K562 (cell line): ENCODE measurements at regions not wholly inside any gene's neighbourhood (a gene's known extent, or its start where the extent isn't known, plus 50 kb on each side); places are given as distances from the start of the nearest gene placed in this dataset.
A peak's percentile ranks its signal among the peaks of the same experiment; 100 is the strongest.

Experiments used
- JUND ChIP-seq, 2 experiments: IDR thresholded peaks; 2 replicates in 1 of 2; 3 replicates in 1 of 2; pipeline ENCODE4 v1.6.1; 2011; ENCODE audit warnings: borderline replicate concordance in 2 of 2, low read depth in 2 of 2, low read length in 2 of 2, improper control_type of control experiment in 1 of 2, missing biosample characterization in 1 of 2, missing genetic modification characterization in 1 of 2, missing genetic modification reagents in 1 of 2
- KAT8 ChIP-seq: fragments of 450-650 bp; IDR thresholded peaks from 2 replicates; pipeline ENCODE4 v1.6.1; 2016; ENCODE audit warnings: low read depth, mild to moderate bottlenecking
- SMARCC2 ChIP-seq: fragments of 450-650 bp; IDR thresholded peaks from 2 replicates; pipeline ENCODE4 v1.6.1; 2017; ENCODE audit warnings: antibody characterized with exemption, moderate library complexity, mild to moderate bottlenecking, low read depth
- ZBED1 ChIP-seq: IDR thresholded peaks from 2 replicates; pipeline ENCODE4 v1.6.1; 2014
- TF ChIP-seq, protein P1 (sequence below): sonication (generic); formaldehyde crosslinking; IDR thresholded peaks from 2 replicates; pipeline ENCODE4 v1.8.0; 2023; ENCODE audit warnings: mild to moderate bottlenecking, missing genetic modification reagents

DNA sequence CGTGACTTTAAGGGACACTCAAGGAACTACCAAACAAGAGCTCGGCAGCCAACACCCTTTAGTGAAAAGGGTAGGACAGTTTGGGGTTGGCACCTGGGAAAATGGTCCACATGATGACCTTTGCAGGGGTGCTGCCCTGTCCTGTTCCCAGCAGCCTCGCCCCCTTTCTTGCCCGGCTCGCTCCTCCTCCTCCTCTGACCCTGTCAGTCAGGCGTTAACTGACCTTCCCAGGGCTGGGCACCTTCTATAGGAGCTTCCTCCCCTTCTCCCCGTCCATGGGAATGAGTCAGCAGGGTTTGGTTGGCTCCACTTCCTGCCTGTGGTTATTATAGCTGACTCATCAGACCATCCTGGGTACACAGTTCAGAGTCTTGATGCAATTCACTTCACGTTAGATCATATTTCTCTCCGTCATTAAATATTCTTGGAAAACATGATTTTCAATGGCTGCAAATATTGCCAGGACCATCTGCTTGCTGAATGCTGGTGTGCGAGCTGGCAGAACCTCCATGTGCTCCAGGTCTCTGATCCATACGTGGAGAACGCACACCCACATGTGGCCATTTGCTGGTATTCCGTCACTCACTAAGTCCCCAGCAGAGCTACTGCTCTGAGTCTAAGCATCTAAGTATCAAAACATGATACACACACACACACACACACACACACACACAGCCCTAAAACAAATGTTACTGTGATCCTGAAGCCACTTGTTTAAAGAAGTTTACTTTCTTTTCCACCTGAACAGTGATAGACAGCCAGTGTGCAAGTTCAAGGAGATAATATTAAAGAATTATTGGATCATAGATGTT is 185.0 kb downstream of the ANAPC1 start (continued):
- peak; percentile 92 for TF ChIP-seq SMARCC2
- TF ChIP-seq ZBED1: no peak
- peak; percentile 97 for TF ChIP-seq JUND (IDR thresholded peaks at IDR 0.05; ENCODE audit: borderline replicate concordance, low read depth, low read length)
- TF ChIP-seq JUND (tag; IDR thresholded peaks at IDR 0.05; ENCODE audit: borderline replicate concordance, low read depth, low read length): peak; percentile 98
- no peak for TF ChIP-seq KAT8
- TF ChIP-seq, protein P1, sequence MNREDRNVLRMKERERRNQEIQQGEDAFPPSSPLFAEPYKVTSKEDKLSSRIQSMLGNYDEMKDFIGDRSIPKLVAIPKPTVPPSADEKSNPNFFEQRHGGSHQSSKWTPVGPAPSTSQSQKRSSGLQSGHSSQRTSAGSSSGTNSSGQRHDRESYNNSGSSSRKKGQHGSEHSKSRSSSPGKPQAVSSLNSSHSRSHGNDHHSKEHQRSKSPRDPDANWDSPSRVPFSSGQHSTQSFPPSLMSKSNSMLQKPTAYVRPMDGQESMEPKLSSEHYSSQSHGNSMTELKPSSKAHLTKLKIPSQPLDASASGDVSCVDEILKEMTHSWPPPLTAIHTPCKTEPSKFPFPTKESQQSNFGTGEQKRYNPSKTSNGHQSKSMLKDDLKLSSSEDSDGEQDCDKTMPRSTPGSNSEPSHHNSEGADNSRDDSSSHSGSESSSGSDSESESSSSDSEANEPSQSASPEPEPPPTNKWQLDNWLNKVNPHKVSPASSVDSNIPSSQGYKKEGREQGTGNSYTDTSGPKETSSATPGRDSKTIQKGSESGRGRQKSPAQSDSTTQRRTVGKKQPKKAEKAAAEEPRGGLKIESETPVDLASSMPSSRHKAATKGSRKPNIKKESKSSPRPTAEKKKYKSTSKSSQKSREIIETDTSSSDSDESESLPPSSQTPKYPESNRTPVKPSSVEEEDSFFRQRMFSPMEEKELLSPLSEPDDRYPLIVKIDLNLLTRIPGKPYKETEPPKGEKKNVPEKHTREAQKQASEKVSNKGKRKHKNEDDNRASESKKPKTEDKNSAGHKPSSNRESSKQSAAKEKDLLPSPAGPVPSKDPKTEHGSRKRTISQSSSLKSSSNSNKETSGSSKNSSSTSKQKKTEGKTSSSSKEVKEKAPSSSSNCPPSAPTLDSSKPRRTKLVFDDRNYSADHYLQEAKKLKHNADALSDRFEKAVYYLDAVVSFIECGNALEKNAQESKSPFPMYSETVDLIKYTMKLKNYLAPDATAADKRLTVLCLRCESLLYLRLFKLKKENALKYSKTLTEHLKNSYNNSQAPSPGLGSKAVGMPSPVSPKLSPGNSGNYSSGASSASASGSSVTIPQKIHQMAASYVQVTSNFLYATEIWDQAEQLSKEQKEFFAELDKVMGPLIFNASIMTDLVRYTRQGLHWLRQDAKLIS (CRISPR knock-in tag): 0 out of 2 replicates have a peak, but pooled peaks have one; percentile 62
